Upper lobe of right lung (tissue), 1 donor: ENCODE measurements at regions not wholly inside any gene's neighbourhood (a gene's known extent, or its start where the extent isn't known, plus 50 kb on each side); places are given as distances from the start of the nearest gene placed in this dataset.

ENCODE experiments used
- ATAC-seq: fragments of 200-7000 bp; cut with Tn5 transposase; one replicate; pipeline ENCODE4 v1.9.1; 2020; ENCODE audit warnings: mild to moderate bottlenecking, moderate library complexity
- DNase-seq: peaks from one replicate; pipeline ENCODE4 v3.0.0-alpha.2; 2020
- H3K27ac ChIP-seq: fragments of 200-600 bp; one replicate; pipeline ENCODE4 v1.8.0; 2022
- H3K27me3 ChIP-seq: fragments of 200-600 bp; one replicate; pipeline ENCODE4 v1.8.0; 2022; ENCODE audit warnings: mild to moderate bottlenecking
- H3K36me3 ChIP-seq: fragments of 200-600 bp; one replicate; pipeline ENCODE4 v1.8.0; 2022
- H3K4me1 ChIP-seq: fragments of 200-600 bp; one replicate; pipeline ENCODE4 v1.8.0; 2022
- H3K4me3 ChIP-seq: fragments of 200-600 bp; one replicate; pipeline ENCODE4 v1.8.0; 2022; ENCODE audit warnings: mild to moderate bottlenecking
- H3K9me3 ChIP-seq: fragments of 200-600 bp; one replicate; pipeline ENCODE4 v1.8.0; 2022
- intact Hi-C: fragments of 100-400 bp; cut with DNase I; formaldehyde crosslinking; loops from one replicate; pipeline ENCODE4 v1.11.0; 2022
- TF ChIP-seq, protein P1 (sequence below): fragments of 200-600 bp; IDR thresholded peaks from one replicate; pipeline ENCODE4 v1.8.0; 2022; ENCODE audit warnings: antibody characterized with exemption
- donor health status: DM: no; HTN: yes; CAD: no; lungs with severe emphysema.

DNA sequence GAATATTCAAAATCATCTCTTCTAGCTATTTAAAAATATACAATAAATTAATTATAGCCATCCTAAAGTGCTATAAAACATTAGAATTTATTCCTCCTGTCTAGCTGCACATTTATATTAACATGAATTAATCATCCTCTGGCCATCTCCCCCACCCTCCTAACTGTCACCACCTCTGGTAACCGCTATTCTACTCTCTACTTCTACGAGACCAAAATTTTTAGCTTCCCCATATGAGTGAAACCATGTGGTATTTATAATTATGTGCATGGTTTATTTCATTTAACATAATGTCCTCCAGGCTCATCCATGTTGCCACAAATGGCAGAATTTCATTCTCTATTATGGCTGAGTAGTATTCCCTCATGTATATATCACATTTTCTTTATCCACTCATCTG is 265.2 kb downstream of the COG6 start:
- Histone ChIP-seq H3K9me3 (no peaks in the 10 kb centered on the region), H3K36me3 (no peaks in the 10 kb centered on the region), H3K27me3 (no peaks in the 10 kb centered on the region), H3K27ac (no peak overlapping the region), H3K4me1 (no peaks in the 10 kb centered on the region), H3K4me3 (no peak overlapping the region)
- intact Hi-C loops = no loop called here
- DNase-seq = no peak
- TF ChIP-seq, protein P1, sequence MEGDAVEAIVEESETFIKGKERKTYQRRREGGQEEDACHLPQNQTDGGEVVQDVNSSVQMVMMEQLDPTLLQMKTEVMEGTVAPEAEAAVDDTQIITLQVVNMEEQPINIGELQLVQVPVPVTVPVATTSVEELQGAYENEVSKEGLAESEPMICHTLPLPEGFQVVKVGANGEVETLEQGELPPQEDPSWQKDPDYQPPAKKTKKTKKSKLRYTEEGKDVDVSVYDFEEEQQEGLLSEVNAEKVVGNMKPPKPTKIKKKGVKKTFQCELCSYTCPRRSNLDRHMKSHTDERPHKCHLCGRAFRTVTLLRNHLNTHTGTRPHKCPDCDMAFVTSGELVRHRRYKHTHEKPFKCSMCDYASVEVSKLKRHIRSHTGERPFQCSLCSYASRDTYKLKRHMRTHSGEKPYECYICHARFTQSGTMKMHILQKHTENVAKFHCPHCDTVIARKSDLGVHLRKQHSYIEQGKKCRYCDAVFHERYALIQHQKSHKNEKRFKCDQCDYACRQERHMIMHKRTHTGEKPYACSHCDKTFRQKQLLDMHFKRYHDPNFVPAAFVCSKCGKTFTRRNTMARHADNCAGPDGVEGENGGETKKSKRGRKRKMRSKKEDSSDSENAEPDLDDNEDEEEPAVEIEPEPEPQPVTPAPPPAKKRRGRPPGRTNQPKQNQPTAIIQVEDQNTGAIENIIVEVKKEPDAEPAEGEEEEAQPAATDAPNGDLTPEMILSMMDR = no peak
- no peak for ATAC-seq

DNA sequence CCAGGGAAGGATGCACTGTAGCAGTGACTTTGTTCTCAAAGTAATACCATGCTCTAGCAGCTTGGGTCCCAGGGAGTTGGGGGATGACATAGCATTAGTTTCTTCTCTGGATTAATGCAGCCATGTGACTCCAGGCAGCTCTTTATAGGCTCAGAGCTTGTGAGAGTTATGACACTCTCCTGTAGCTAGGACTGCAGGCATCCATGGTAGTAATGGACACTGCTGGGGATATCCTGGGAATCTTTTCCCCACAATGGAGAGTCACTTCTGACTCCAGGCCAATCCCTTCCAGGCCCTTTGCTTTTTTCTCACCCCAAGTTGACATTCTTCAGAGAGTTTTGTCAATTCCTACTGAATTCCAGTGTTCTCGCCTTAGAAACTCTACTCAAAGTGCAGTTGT is 270.9 kb downstream of the COG6 start:
- ATAC-seq (no peak), DNase-seq (no peak)
- no peak overlapping the region for H3K27ac ChIP-seq
- no peaks in the 10 kb centered on the region for H3K9me3 ChIP-seq
- no peaks in the 10 kb centered on the region for H3K4me1 ChIP-seq
- intact Hi-C loops = no loop called here
- TF ChIP-seq, protein P1 = no peak
- H3K27me3 ChIP-seq = no peaks in the 10 kb centered on the region
- H3K36me3 ChIP-seq = no peaks in the 10 kb centered on the region
- no peak overlapping the region for H3K4me3 ChIP-seq

DNA sequence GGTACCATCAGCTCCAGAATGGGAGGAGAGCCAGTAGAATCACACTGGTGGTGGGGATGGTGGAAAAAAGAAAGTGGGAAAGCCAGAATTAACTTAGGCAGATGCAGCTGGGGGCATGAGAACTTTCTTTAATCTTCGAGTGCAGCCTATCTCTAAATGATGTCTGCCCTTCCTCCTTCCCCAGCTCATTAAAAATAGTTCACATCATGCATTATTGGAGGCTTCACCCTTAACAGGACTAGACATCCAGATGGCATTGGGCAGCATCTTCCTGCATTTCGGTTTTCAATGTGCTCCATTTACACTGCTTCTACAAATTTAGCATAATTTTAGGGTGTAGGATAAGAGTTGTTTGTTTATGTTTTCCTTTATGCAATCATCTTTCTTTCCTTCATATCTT is 272.8 kb downstream of the COG6 start:
- Histone ChIP-seq H3K9me3 (no peaks in the 10 kb centered on the region), H3K4me3 (no peak overlapping the region), H3K27ac (no peak overlapping the region), H3K4me1 (no peaks in the 10 kb centered on the region), H3K27me3 (no peaks in the 10 kb centered on the region), H3K36me3 (no peaks in the 10 kb centered on the region)
- no peak for ATAC-seq
- intact Hi-C loops = no loop called here
- TF ChIP-seq, protein P1 = no peak
- DNase-seq = no peak

DNA sequence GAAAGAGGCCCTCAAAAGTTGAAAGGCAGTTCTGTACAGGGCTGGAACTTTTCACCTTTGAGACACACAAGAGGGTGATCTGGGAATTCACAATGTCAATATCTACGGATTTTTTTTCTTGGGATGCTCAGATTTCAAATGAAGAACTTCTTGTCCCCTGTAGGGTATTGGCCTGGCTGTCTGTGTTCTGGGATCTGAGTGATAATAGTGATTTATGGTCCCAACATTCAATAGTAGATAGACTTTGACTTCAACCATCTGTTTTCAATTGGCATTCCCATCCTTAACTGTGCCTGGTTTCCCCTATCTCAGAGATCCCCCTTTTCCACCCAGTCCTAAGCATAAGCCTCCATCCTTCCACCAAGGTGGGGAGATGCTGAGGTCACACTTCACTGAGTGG is 274.1 kb downstream of the COG6 start:
- no peaks in the 10 kb centered on the region for H3K4me1 ChIP-seq
- no peaks in the 10 kb centered on the region for H3K9me3 ChIP-seq
- no peaks in the 10 kb centered on the region for H3K36me3 ChIP-seq
- H3K27me3 ChIP-seq = no peaks in the 10 kb centered on the region
- no peak for ATAC-seq
- TF ChIP-seq, protein P1 = no peak
- no peak for DNase-seq
- no peak overlapping the region for H3K4me3 ChIP-seq
- intact Hi-C loops = no loop called here
- no peak overlapping the region for H3K27ac ChIP-seq

- H3K4me3 ChIP-seq = no peak overlapping the region
- H3K27me3 ChIP-seq = no peaks in the 10 kb centered on the region
- no peak overlapping the region for H3K27ac ChIP-seq
- TF ChIP-seq, protein P1 = no peak
- no peak for DNase-seq
- intact Hi-C loops = no loop called here
- ATAC-seq = no peak
- H3K9me3 ChIP-seq = no peaks in the 10 kb centered on the region
- no peaks in the 10 kb centered on the region for H3K4me1 ChIP-seq
- no peaks in the 10 kb centered on the region for H3K36me3 ChIP-seq
These were observed 274.6 kb downstream of the COG6 start for GRCh38 chr13:39930060-39930459.
